Uterus (tissue), 3 donors: ENCODE measurements at regions not wholly inside any gene's neighbourhood (a gene's known extent, or its start where the extent isn't known, plus 50 kb on each side); places are given as distances from the start of the nearest gene placed in this dataset.

ENCODE experiments used
- DNase-seq, 2 donors: peaks; one replicate each; pipeline ENCODE4 v3.0.0-alpha.2; 2019 to 2020
- H3K27ac ChIP-seq, 2 donors: fragments of 200-600 bp; sonication (generic); 1 replicate in 1 of 2; 2 replicates in 1 of 2; pipeline ENCODE4 v1.5.1; 2016 to 2018
- H3K27me3 ChIP-seq, 2 donors: fragments of 200-600 bp; sonication (generic); one replicate each; pipeline ENCODE4 v1.5.1; 2018 to 2019; ENCODE audit warnings: control low read depth in 1 of 2
- H3K36me3 ChIP-seq, 2 donors: fragments of 200-600 bp; sonication (generic); one replicate each; pipeline ENCODE4 v1.5.1; 2019; ENCODE audit warnings: control low read depth in 1 of 2
- H3K4me1 ChIP-seq, 2 donors: fragments of 200-600 bp; sonication (generic); one replicate each; pipeline ENCODE4 v1.5.1; 2018 to 2019; ENCODE audit warnings: control low read depth in 1 of 2
- H3K4me3 ChIP-seq, 2 donors: fragments of 200-600 bp; sonication (generic); 1 replicate in 1 of 2; 2 replicates in 1 of 2; pipeline ENCODE4 v1.5.1; 2018 to 2019; ENCODE audit warnings: mild to moderate bottlenecking in 1 of 2
- H3K9me3 ChIP-seq, 2 donors: fragments of 200-600 bp; sonication (generic); one replicate each; pipeline ENCODE4 v1.5.1; 2019; ENCODE audit warnings: control low read depth in 1 of 2
- CTCF ChIP-seq, 4 experiments: fragments of 200-600 bp in 2 of 4; fragments of 450-650 bp in 2 of 4; sonication (generic) in 2 of 4; IDR thresholded peaks; one replicate each; pipeline ENCODE4 v1.5.1; 2016 to 2019; ENCODE audit warnings: antibody characterized with exemption in 4 of 4, mild to moderate bottlenecking in 2 of 4, moderate library complexity in 1 of 4
- POLR2A ChIP-seq, 2 donors: fragments of 450-650 bp; IDR thresholded peaks; one replicate each; pipeline ENCODE4 v1.6.1; 2016; ENCODE audit warnings: antibody characterized with exemption in 2 of 2, mild to moderate bottlenecking in 1 of 2, moderate library complexity in 1 of 2
- intact Hi-C: fragments of 100-400 bp; cut with DNase I; formaldehyde crosslinking; loops from one replicate; pipeline ENCODE4 v1.15.1; 2023; ENCODE audit warnings: low total_unique reads
- donor health status: DM: yes; HTN: yes; CAD: no.

GRCh38 chr7:35526645-35527044 is 168.3 kb downstream of the HERPUD2 start:
- H3K36me3 ChIP-seq = no peaks in the 10 kb centered on the region
- no peaks in the 10 kb centered on the region for H3K9me3 ChIP-seq
- TF ChIP-seq CTCF (IDR thresholded peaks at IDR 0.05) = no peak
- no peak for TF ChIP-seq POLR2A (IDR thresholded peaks at IDR 0.05)
- H3K4me3 ChIP-seq = no peak overlapping the region
- H3K4me1 ChIP-seq = no peaks in the 10 kb centered on the region
- H3K27ac ChIP-seq = no peak overlapping the region
- DNase-seq = no peak
- intact Hi-C loops = no loop called here
- no peaks in the 10 kb centered on the region for H3K27me3 ChIP-seq

- TF ChIP-seq CTCF (IDR thresholded peaks at IDR 0.05) (no peak), POLR2A (IDR thresholded peaks at IDR 0.05) (no peak)
- intact Hi-C loops = no loop called here
- no peak for DNase-seq
- H3K4me3 ChIP-seq = no peak overlapping the region
- no peaks in the 10 kb centered on the region for H3K9me3 ChIP-seq
- H3K27ac ChIP-seq = no peak overlapping the region
- H3K4me1 ChIP-seq = no peaks in the 10 kb centered on the region
- H3K27me3 ChIP-seq = no peaks in the 10 kb centered on the region
- H3K36me3 ChIP-seq = no peaks in the 10 kb centered on the region
These were observed 170.7 kb downstream of the HERPUD2 start for GRCh38 chr7:35524112-35524804.

GRCh38 chr7:35523292-35523691 is 171.6 kb downstream of the HERPUD2 start:
- no peak for TF ChIP-seq POLR2A (IDR thresholded peaks at IDR 0.05)
- no peak for TF ChIP-seq CTCF (IDR thresholded peaks at IDR 0.05)
- no peak overlapping the region for H3K4me3 ChIP-seq
- H3K36me3 ChIP-seq = no peaks in the 10 kb centered on the region
- H3K27ac ChIP-seq = no peak overlapping the region
- H3K27me3 ChIP-seq = no peaks in the 10 kb centered on the region
- H3K4me1 ChIP-seq = no peaks in the 10 kb centered on the region
- no peaks in the 10 kb centered on the region for H3K9me3 ChIP-seq
- no peak for DNase-seq
- intact Hi-C loops = no loop called here

- H3K4me3 ChIP-seq = no peak overlapping the region
- H3K27ac ChIP-seq = no peak overlapping the region
- no peak for DNase-seq
- no peaks in the 10 kb centered on the region for H3K36me3 ChIP-seq
- no peaks in the 10 kb centered on the region for H3K9me3 ChIP-seq
- TF ChIP-seq POLR2A (IDR thresholded peaks at IDR 0.05) = no peak
- TF ChIP-seq CTCF (IDR thresholded peaks at IDR 0.05) = no peak
- H3K27me3 ChIP-seq = no peaks in the 10 kb centered on the region
- intact Hi-C loops = no loop called here
- no peaks in the 10 kb centered on the region for H3K4me1 ChIP-seq
These were observed 172.2 kb downstream of the HERPUD2 start for GRCh38 chr7:35522697-35523096.

GRCh38 chr7:35521941-35522340 is 173.0 kb downstream of the HERPUD2 start:
- no peaks in the 10 kb centered on the region for H3K9me3 ChIP-seq
- H3K4me1 ChIP-seq = no peaks in the 10 kb centered on the region
- H3K27ac ChIP-seq = no peak overlapping the region
- no peak for TF ChIP-seq CTCF (IDR thresholded peaks at IDR 0.05)
- no peak for DNase-seq
- H3K27me3 ChIP-seq = no peaks in the 10 kb centered on the region
- intact Hi-C loops = no loop called here
- H3K4me3 ChIP-seq = no peak overlapping the region
- H3K36me3 ChIP-seq = no peaks in the 10 kb centered on the region
